B cell (primary cell): ENCODE measurements at regions not wholly inside any gene's neighbourhood (a gene's known extent, or its start where the extent isn't known, plus 50 kb on each side); places are given as distances from the start of the nearest gene placed in this dataset.
A peak's percentile ranks its signal among the peaks of the same experiment; 100 is the strongest.

Source experiments
- ATAC-seq: fragments of 200-7000 bp; cut with Tn5 transposase; one replicate; pipeline ENCODE4 v1.10.0; 2021; ENCODE audit warnings: low read depth, mild to moderate bottlenecking, moderate number of reproducible peaks, moderate library complexity
- CTCF ChIA-PET: fragments of 350-600 bp; sonication (Branson Sonifier 250); formaldehyde crosslinking; loops from one replicate; lab custom pipeline; 2021; ENCODE audit warnings: antibody characterized with exemption, inconsistent platforms; lab: Charles Lee
- POLR2A ChIA-PET: fragments of 350-600 bp; sonication (Branson Sonifier 250); formaldehyde crosslinking; loops from one replicate; lab custom pipeline; 2021; ENCODE audit warnings: antibody characterized with exemption; lab: Charles Lee
- DNase-seq: peaks from one replicate; pipeline ENCODE4 v3.0.0; 2013
- H2AFZ ChIP-seq: 2 replicates; pipeline ENCODE4 v1.6.1; 2012; ENCODE audit warnings: mild to moderate bottlenecking, low read depth, low read length; ENCODE audit not compliant: insufficient read depth, poor library complexity, severe bottlenecking
- H3K27ac ChIP-seq, 2 donors: 1 replicate in 1 of 2; 2 replicates in 1 of 2; pipeline ENCODE4 v1.5.1; 2012 to 2013; ENCODE audit warnings: low read length in 2 of 2, mild to moderate bottlenecking in 2 of 2, moderate library complexity in 1 of 2
- H3K27me3 ChIP-seq, 4 experiments: fragments of 200-600 bp in 1 of 4; sonication (generic) in 1 of 4; replicated peaks in 1 of 4; 1 replicate in 2 of 4; 2 replicates in 2 of 4; pipeline versions ENCODE4 v1.6.1 to v1.7.0; 2013 to 2016; ENCODE audit warnings: low read length in 3 of 4, mild to moderate bottlenecking in 2 of 4, mixed read lengths in 1 of 4, moderate library complexity in 1 of 4; ENCODE audit not compliant: insufficient read depth in 4 of 4, control insufficient read depth in 3 of 4; ENCODE audit errors: control extremely low read depth in 1 of 4
- H3K36me3 ChIP-seq, 2 experiments: replicated peaks in 1 of 2; 1 replicate in 1 of 2; 2 replicates in 1 of 2; pipeline versions ENCODE4 v1.6.1 to v1.7.1; 2013; ENCODE audit warnings: low read length in 1 of 2; ENCODE audit not compliant: insufficient read depth in 2 of 2, control insufficient read depth in 1 of 2; ENCODE audit errors: control extremely low read depth in 1 of 2, extremely low read depth in 1 of 2
- H3K4me1 ChIP-seq, 2 donors: fragments of 200-600 bp in 1 of 2; sonication (generic) in 1 of 2; 1 replicate in 1 of 2; 2 replicates in 1 of 2; pipeline versions ENCODE4 v1.5.1 to v1.6.1; 2013 to 2017; ENCODE audit warnings: low read length in 2 of 2; ENCODE audit not compliant: control insufficient read depth in 2 of 2, insufficient read depth in 2 of 2
- H3K4me2 ChIP-seq: replicated peaks from 2 replicates; pipeline ENCODE3; 2012; ENCODE audit warnings: mild to moderate bottlenecking, low read depth, low read length; ENCODE audit not compliant: poor library complexity, severe bottlenecking
- H3K4me3 ChIP-seq, 5 experiments: fragments of 200-600 bp in 1 of 5; sonication (generic) in 1 of 5; 1 replicate in 3 of 5; 2 replicates in 2 of 5; pipeline versions ENCODE4 v1.5.1 to v1.7.0; 2011 to 2016; ENCODE audit warnings: low read length in 4 of 5, mild to moderate bottlenecking in 4 of 5, low read depth in 2 of 5, control low read depth in 1 of 5, moderate library complexity in 1 of 5; ENCODE audit not compliant: insufficient read depth in 1 of 5; ENCODE audit errors: control extremely low read depth in 1 of 5, extremely low read depth in 1 of 5
- H3K79me2 ChIP-seq: fragments of 200-600 bp; sonication (generic); one replicate; pipeline ENCODE4 v1.6.0; 2016; ENCODE audit warnings: low read length; ENCODE audit not compliant: control insufficient read depth, insufficient read depth
- H3K9ac ChIP-seq: fragments of 200-600 bp; sonication (generic); 2 replicates; pipeline ENCODE4 v1.6.1; 2017; ENCODE audit warnings: mild to moderate bottlenecking, low read length, moderate library complexity
- H3K9me3 ChIP-seq, 3 donors: one replicate each; pipeline versions ENCODE4 v1.6.1 to v1.7.1; 2013; ENCODE audit warnings: low read length in 2 of 3; ENCODE audit not compliant: control insufficient read depth in 2 of 3, insufficient read depth in 1 of 3; ENCODE audit errors: control extremely low read depth in 1 of 3
- H4K20me1 ChIP-seq: 2 replicates; pipeline ENCODE4 v1.6.0; 2012; ENCODE audit warnings: mild to moderate bottlenecking, low read length; ENCODE audit not compliant: insufficient read depth, control insufficient read depth, poor library complexity, severe bottlenecking
- H3K27ac Mint-ChIP-seq: one replicate; pipeline ENCODE4 v1.8.0; 2021; ENCODE audit warnings: mixed read lengths
- H3K27me3 Mint-ChIP-seq: one replicate; pipeline ENCODE4 v1.8.0; 2021; ENCODE audit warnings: mixed read lengths
- H3K4me1 Mint-ChIP-seq: one replicate; pipeline ENCODE4 v1.8.0; 2021; ENCODE audit warnings: mixed read lengths
- H3K4me3 Mint-ChIP-seq: one replicate; pipeline ENCODE4 v1.8.0; 2021; ENCODE audit warnings: mixed read lengths
- H3K9me3 Mint-ChIP-seq: one replicate; pipeline ENCODE4 v1.8.0; 2022; ENCODE audit warnings: mixed read lengths; ENCODE audit not compliant: insufficient read depth
- CTCF ChIP-seq: fragments of 200-600 bp; IDR thresholded peaks from one replicate; pipeline ENCODE4 v1.8.0; 2022; ENCODE audit warnings: antibody characterized with exemption, mild to moderate bottlenecking
- EZH2 ChIP-seq: IDR thresholded peaks from 2 replicates; pipeline ENCODE4 v1.6.1; 2012; ENCODE audit warnings: borderline replicate concordance, low read depth, mild to moderate bottlenecking, moderate library complexity, low read length; ENCODE audit not compliant: insufficient read depth, poor library complexity, severe bottlenecking
- WGBS: methylation state at CpG from one replicate; pipeline ENCODE4 v1.1.5; 2013; ENCODE audit warnings: missing lambda C conversion rate; ENCODE audit not compliant: insufficient coverage; 5-methylcytosine and 5-hydroxymethylcytosine counted together
- intact Hi-C: fragments of 100-400 bp; cut with micrococcal nuclease; formaldehyde crosslinking; loops from one replicate; pipeline ENCODE4 v1.10.0; 2022

- Histone ChIP-seq H3K4me1 (peaks cover 14 to 20% of the 10 kb centered on the region in 2 donors), H3K27ac (no peak overlapping the region), H3K79me2 (no peaks in the 10 kb centered on the region), H3K27me3 (peaks cover 0 to 4% (median 1%) of the 10 kb centered on the region in 4 experiments), H3K36me3 (no peaks in the 10 kb centered on the region), H2AFZ (no peak overlapping the region), H3K9me3 (no peaks in the 10 kb centered on the region), H3K4me3 (no peak overlapping the region), H3K4me2 (no peak overlapping the region), H4K20me1 (no peaks in the 10 kb centered on the region), H3K9ac (no peak overlapping the region)
- POLR2A ChIA-PET, result no interaction called here
- CTCF ChIA-PET, result no interaction called here
- ATAC-seq, result no peak
- TF ChIP-seq EZH2 (no peak), CTCF (no peak)
- Mint-ChIP-seq H3K27ac (no peak overlapping the region), H3K4me3 (no peak overlapping the region), H3K27me3 (peaks cover 22% of the 10 kb centered on the region), H3K9me3 (no peaks in the 10 kb centered on the region), H3K4me1 (peaks cover 20% of the 10 kb centered on the region)
- no peak for DNase-seq
- 100% methylated on average over 1 of the region's 2 CpGs for WGBS
- intact Hi-C loops, result no loop called here
Measured at GRCh38 chr12:93059288-93059687, 130.2 kb upstream of the EEA1 start.

GRCh38 chr12:93059925-93060665 lies 131.0 kb upstream of the EEA1 start:
- no peaks in the 10 kb centered on the region for H3K79me2 ChIP-seq
- peak overlapping the region; percentile 2 for H3K4me3 Mint-ChIP-seq
- H3K27me3 ChIP-seq, result peaks cover 0 to 6% (median 3%) of the 10 kb centered on the region in 4 experiments
- ATAC-seq (peak; percentile 95), DNase-seq (peak; percentile 67)
- no peaks in the 10 kb centered on the region for H3K9me3 Mint-ChIP-seq
- H3K27ac Mint-ChIP-seq, result no peak overlapping the region
- H3K9me3 ChIP-seq, result no peaks in the 10 kb centered on the region
- H4K20me1 ChIP-seq, result no peaks in the 10 kb centered on the region
- H3K4me1 ChIP-seq, result peaks cover 14 to 20% of the 10 kb centered on the region in 2 donors
- no peak overlapping the region for H3K4me3 ChIP-seq
- H3K4me2 ChIP-seq, result peak overlapping the region; percentile 26
- TF ChIP-seq CTCF (no peak), EZH2 (no peak)
- CTCF ChIA-PET, result no interaction called here
- H3K4me1 Mint-ChIP-seq, result peaks cover 20% of the 10 kb centered on the region
- H3K27me3 Mint-ChIP-seq, result peaks cover 23% of the 10 kb centered on the region
- POLR2A ChIA-PET, result no interaction called here
- no peak overlapping the region for H3K9ac ChIP-seq
- intact Hi-C loops, result loop anchor here (5.0 kb wide), 1 partner anchor 73 kb away; no protein-coding TSS in a partner anchor
- H3K36me3 ChIP-seq, result no peaks in the 10 kb centered on the region
- H2AFZ ChIP-seq, result no peak overlapping the region
- 71% methylated on average over 3 of the region's 5 CpGs for WGBS
- no peak overlapping the region for H3K27ac ChIP-seq
